Pulmonary artery endothelial cell (primary cell): ENCODE measurements at regions not wholly inside any gene's neighbourhood (a gene's known extent, or its start where the extent isn't known, plus 50 kb on each side); places are given as distances from the start of the nearest gene placed in this dataset.

ENCODE experiments used
- DNase-seq: peaks from one replicate; pipeline ENCODE4 v3.0.0-alpha.2; 2011; ENCODE audit warnings: low read depth, low spot score

GRCh38 chr22:22076932-22077703, 94.5 kb upstream of the TOP3B start:
- no peak for DNase-seq

- DNase-seq, result no peak
These were observed 93.8 kb upstream of the TOP3B start for GRCh38 chr22:22076361-22076760.

DNA sequence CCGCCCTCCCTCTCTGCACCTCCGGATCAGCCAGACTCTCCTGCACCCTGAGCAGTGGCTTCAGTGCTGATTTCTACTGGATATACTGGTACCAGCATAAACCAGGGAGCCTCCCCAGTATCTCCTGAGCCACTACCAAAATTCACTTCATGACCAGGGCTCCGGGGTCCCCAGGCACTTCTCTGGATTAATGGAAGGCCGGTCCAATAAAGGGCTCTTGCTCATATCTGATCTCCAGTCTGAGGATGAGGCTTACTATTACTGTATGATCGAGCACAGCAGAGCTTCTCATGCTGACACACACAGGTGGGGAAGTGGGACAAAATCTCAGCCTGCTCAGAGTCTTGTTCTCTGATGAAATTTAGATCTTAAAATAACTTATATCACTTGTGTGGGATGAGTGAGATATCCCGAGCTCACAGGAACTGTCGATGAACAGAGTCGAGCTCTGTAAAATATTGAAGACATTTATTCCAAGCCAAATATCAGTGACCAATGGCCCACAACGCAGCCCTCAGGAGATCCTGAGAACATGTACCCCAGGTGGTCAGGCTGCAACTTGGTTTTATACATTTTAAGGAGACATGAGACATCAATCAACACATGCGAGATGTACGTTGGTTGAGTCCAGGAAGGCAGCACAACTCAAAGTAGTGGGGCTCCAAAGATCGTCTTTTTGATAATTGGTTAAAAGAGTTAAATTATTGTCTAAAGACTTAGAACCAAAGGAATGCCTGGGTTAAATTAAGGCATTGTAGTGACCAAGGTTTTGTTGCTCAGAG, 93.0 kb upstream of the TOP3B start:
- DNase-seq, result no peak

- DNase-seq, result no peak
These were observed 92.2 kb upstream of the TOP3B start for GRCh38 chr22:22074634-22075381.

DNA sequence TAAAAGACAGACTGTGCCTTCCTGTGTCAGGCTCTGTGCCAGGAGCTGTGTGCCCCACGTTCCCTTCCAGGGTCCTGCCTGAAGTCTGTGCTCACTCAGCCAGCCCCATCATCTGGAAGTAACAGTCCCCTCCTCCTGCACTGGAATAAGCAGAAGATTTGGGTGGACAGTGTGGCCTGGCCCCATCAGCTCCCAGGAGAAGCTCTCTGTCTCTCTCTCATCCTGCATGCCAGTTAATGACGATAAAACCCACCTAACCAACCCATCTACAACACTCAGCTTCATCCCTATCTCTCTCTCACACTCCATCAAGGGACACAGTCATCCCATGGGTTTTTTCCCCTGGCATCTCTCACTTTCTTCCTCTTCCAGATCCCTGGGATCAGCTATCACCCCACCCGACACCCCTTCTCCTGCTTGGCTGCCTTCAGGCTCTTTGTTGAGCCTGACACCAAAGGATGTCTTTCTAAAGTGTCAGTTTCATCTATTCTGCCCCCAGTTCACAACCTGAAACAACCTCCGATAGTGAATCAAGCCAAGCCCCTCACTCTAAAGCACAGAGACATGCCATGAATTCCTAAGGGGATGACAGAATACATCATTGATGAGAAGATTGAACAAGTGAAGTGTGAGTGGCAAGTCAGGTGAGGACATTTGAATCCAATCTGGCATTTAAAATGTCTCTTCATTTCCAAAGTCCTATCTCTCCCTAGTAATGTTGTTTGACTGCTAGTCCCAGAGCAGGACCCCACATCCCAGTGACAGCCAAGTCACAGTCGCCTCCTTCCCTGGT, 91.4 kb upstream of the TOP3B start:
- DNase-seq, result no peak

GRCh38 chr22:22072169-22072836, 89.7 kb upstream of the TOP3B start:
- DNase-seq, result no peak

GRCh38 chr22:22071455-22071854, 88.9 kb upstream of the TOP3B start:
- DNase-seq, result no peak

- no peak for DNase-seq
These were observed 87.8 kb upstream of the TOP3B start for GRCh38 chr22:22070371-22070824.

- no peak for DNase-seq
These were observed 87.1 kb upstream of the TOP3B start for GRCh38 chr22:22069450-22070370.

DNA sequence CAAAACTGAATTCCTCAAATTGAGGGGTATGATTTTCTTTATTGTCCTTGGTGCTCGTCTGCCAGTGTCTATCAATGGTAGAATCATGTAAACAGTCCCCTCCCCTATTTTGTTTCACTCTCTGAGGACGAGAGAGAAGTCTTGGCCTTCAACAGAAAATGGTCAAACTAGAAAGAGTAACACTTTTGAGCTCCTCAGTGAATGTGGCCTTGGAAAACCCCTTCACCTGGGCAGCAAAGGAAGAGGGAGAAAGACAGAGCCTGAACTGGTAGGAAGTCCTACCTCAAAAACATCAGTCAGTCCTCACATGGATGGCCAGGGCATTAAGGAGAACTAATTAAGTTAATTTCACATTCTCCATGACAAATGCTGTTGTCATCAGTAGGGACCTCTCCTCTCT, 86.1 kb upstream of the TOP3B start:
- no peak for DNase-seq

DNA sequence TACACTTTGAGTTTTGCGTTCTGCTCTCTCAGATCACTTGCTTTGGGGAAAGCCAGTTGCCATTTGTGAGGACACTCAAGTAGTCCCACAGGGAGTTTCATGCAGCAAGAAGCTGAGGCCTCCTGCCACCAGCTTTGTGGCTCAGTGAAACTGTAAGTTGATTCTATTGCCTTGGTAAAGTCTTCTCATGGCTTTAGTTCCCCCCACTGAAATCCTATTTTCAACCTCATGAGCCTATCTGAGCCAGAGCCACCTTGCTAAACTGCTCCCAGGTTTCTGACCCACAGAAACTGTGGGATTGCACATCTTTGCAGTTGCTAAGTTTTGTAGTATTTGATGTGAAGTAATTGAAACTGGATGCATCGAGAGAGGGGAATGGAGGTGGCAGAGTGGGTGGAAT, 85.4 kb upstream of the TOP3B start:
- DNase-seq, result no peak

GRCh38 chr22:22067192-22067591, 84.6 kb upstream of the TOP3B start:
- no peak for DNase-seq

DNA sequence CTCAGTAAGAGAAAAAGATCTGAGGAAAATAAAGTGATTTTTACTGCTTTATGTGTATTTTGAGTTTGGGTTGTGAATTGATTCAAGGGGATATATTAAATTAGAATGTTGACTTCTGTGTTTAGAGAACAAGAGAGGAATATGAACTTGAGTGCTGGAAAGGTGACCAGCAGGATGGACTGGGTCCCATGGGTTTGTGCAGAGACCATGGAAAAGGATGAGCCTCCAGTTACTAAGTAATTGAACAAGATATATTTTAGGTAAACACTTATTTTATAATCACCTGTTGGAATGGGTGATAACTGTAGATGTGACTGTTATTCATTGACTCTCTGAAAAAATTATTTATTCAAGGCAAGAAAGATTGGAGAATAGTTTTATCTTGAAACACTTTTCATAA, 82.0 kb upstream of the TOP3B start:
- DNase-seq, result no peak

DNA sequence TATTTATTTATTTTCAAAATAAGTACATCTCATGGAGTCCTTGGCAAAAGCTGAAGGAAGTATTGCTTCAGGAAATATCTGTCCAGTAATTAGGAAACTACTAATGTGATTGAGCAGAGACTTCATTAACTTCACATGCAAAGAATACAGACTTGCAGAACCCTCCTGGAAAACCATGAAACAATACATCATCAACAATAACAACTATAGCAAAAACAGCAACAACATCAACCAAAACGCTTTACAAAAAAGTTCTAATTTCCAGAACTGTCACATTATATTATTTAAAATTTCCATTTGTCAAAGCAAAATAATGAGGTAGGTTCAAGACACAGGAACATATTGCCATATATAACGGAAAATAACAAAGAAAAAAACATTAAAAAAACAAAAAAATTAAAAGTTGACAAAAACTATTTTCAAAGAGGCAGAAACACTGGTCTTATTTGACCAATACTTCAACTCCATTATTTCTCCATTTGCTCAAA, 79.8 kb upstream of the TOP3B start:
- no peak for DNase-seq

GRCh38 chr22:22061085-22062077, 78.8 kb upstream of the TOP3B start:
- no peak for DNase-seq

- DNase-seq, result no peak
These were observed 77.9 kb upstream of the TOP3B start for GRCh38 chr22:22060200-22061084.

DNA sequence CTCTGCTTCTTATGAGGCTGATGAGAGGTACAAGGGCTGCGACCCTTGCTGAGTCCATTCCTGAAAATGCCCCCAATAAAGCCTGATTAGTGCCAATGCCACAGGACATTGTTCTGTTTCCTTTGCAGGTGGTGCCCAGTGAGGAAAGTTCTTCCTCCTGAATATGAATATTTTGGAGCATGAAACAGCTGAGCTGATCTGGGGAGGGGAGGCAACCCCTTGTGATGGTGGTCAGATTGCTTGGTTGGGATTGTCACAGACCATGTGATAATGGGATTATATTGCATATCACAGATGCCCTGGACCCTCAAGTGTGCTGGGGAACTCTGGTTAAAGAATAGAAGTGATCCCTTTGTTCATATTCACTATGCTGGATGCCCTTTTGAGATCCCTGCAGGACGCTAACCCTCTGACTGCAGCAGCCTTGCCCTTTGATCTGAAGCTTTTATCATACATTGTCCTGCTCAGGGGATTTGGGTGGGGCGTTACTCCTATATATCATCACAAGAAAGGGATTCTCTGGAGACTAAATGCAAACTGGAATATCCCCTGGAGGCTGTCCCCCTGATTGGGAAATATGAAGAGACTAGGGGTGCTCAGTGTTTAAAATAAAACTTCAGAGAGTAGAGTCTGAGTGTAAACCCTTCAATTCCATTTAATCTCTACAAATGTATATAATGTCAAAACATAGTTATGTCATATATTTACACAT, 76.9 kb upstream of the TOP3B start:
- DNase-seq, result no peak
